ENCODE measurements at regions not wholly inside any gene's neighbourhood (a gene's known extent, or its start where the extent isn't known, plus 50 kb on each side); places are given as distances from the start of the nearest gene placed in this dataset.
"Not testable (repeated sequence)": the region's sequence is repeated elsewhere in the genome, so short reads cannot be mapped to it uniquely, and the experiment has no call there.

GRCh38 chr6:156689656-156690055, 87.5 kb upstream of the ARID1B start:
- in situ Hi-C loops (cut with MboI; ENCODE audit: low sequenced_read_pairs): no loop called here

- in situ Hi-C loops (cut with MboI; ENCODE audit: low sequenced_read_pairs): no loop called here
Measured at GRCh38 chr6:156688620-156688971, 88.6 kb upstream of the ARID1B start.

- in situ Hi-C loops (cut with MboI; ENCODE audit: low sequenced_read_pairs): no loop called here
Measured at GRCh38 chr6:156687789-156688619, 89.2 kb upstream of the ARID1B start.

- in situ Hi-C loops (cut with MboI; ENCODE audit: low sequenced_read_pairs): no loop called here
Measured at GRCh38 chr6:156686995-156687788, 90.0 kb upstream of the ARID1B start.

DNA sequence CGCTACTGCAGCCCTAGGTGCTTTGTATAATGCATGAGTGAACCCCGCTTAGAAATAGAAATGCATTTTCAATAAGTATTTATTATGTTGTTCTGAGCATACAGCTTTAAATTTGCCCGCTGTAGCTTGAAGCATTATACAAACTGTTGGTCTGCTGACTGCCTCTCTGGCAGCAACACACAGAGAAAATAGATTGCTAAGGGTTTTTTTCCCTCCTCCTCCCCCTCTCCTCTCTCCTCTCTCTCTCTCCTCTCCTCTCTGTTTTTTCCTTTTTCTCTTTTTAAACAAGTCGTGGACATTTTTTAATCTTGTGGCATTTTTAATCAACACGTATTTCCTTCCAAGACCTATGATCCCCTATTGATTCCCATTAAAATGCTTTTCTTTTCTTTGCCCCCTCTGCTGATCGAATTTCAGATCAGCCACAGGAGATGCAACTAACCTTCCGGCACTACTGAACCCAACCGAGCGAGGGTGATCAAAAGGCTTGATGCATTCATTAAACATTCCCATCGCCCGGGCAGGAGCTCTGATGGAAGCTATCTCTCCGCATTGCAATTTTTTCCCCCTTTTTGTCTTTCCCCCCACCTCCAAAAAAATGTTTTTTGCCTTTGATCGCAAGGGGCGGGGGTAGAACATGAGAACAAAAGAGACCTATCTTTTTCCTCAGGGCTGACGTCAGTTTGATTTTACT, 90.7 kb upstream of the ARID1B start:
- in situ Hi-C loops (cut with MboI; ENCODE audit: low sequenced_read_pairs): no loop called here

GRCh38 chr6:156685823-156686222, 91.4 kb upstream of the ARID1B start:
- in situ Hi-C loops (cut with MboI; ENCODE audit: low sequenced_read_pairs): no loop called here

DNA sequence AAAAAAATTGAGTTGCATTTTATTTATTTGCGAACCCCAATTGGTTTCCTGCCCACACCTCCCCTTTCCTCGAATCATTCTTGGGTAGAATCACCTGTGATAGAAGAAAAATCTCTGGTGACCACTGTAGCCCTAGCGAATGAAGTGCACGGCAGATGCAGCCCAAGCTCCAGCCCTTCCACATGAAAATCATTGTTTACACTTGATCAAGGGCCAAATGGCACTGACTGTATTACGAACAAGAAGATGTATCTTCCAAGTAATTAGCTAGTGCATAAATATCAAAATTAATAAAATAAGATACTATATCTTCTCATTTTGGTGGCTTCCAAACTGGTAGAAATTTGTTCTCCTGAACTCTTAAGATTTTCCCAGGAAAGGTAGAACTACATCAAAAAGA, 93.4 kb upstream of the ARID1B start:
- in situ Hi-C loops (cut with MboI; ENCODE audit: low sequenced_read_pairs): no loop called here

- in situ Hi-C loops (cut with MboI; ENCODE audit: low sequenced_read_pairs): no loop called here
Measured at GRCh38 chr6:156676721-156677120, 100.5 kb upstream of the ARID1B start.

DNA sequence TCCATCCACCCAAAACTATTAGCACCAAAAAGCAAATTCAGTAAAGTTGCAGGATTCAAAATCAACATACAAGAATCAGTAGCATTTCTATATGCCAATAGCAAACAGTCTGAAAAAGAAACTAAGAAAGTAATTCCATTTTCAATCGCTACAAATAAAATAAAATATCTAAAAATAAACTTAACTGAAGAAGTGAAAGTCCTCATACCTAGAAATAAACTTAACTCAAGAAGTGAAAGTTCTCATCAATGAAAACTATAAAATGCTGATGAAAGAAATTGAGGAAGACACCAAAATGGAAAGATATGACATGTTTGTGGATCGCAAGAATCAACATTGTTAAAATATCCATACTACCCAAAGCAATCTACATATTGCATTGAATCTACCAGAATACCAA, 103.0 kb upstream of the ARID1B start:
- in situ Hi-C loops (cut with MboI; ENCODE audit: low sequenced_read_pairs): no loop called here

GRCh38 chr6:156670097-156670496, 107.1 kb upstream of the ARID1B start:
- in situ Hi-C loops (cut with MboI; ENCODE audit: low sequenced_read_pairs): not testable (repeated sequence)

GRCh38 chr6:156662025-156662445, 115.1 kb upstream of the ARID1B start:
- in situ Hi-C loops (cut with MboI; ENCODE audit: low sequenced_read_pairs): no loop called here

GRCh38 chr6:156660389-156660788, 116.8 kb upstream of the ARID1B start:
- in situ Hi-C loops (cut with MboI; ENCODE audit: low sequenced_read_pairs): no loop called here

DNA sequence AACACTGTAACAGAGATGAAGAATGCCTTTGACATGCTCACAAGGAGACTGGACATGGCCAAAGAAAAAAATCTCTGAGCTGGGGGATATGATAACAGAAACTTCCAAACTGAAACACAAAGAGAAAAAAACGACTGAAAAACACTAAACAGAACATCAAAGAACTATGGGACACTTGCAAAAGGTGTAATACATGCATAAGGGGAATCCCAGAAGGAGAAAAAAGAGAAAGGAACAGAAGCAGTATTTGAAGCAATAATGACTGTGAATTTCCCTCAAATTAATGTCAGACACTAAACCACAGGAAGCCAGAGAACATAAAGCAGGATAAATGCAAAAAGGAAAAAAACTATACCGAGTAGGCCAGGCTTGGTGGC, 117.4 kb upstream of the ARID1B start:
- in situ Hi-C loops (cut with MboI; ENCODE audit: low sequenced_read_pairs): no loop called here

DNA sequence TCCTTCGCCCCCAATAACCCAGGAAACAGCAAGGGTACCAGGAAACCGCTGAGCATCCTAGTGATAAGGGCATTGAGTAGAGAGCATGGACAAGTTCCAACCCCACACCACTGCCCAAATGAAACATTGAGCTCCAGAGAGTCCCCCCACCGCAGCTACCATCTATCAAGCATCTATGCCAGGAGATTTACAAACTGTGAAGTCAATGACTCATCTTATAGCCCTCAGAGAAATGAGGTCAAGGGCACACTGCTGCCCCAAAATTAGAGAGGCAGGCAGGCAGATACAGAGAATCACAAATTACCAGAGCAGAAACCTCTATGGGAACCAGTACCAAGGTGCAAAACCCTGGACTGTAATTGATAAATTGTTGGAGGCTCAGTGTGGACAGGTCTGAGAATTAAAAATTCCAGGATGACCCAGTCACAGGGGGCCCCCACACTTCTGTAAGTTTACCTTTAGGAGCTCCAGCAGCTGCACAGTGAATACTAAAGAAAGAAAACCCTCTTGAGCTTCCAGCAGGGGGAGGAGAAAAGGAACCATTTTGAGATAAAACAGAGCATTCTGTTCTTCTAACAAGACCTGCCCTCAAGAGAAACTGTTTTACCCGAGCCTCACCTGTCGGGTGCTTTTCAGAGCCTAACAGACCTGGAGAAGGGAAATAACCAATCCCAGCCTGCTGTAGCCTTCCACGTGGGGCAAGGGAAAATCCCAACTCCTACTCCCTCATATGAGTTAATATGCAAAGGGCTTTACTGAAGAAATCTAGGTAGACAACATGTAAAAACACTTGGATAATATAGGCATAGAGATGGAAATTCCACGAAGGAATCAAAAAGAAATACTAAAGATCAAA, 118.0 kb upstream of the ARID1B start:
- in situ Hi-C loops (cut with MboI; ENCODE audit: low sequenced_read_pairs): no loop called here

DNA sequence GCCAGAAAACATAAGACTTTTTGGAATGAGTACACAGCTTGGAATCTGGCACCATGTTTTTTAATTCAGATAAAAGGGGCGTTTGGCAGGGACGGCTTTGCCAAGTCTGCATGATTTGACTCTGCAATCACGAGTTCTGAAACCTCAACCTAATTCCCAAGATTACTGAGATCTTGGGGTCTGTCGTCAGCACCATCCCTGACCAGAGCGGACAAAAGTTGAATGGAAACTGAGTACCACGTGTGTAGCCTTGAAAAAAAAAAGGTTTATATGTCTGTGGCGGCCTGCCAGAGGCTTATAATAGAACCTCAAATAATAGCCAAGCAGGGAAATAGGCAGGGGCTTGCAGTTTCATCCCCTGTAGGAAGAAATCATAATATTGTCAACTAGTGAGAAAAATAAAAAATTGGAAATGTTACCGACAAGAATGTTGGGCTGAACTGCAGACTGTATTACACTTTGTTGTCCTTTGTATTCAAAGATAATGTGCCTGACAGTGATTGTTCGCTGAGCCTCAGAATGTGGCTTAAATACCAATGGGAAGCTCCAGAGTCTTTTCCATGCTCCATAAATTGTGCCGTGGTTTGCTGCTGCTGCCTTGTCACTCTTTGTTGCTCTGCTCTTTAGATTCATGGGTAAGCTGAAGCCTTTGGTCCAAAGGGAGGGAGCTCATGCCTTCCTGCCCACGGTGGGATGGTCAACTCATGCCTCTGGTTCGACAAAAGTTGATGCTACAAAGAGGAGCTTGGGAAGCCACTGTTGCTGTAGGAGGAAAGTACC, 118.8 kb upstream of the ARID1B start:
- in situ Hi-C loops (cut with MboI; ENCODE audit: low sequenced_read_pairs): no loop called here

- in situ Hi-C loops (cut with MboI; ENCODE audit: low sequenced_read_pairs): no loop called here
Measured at GRCh38 chr6:156657296-156657695, 119.9 kb upstream of the ARID1B start.

- in situ Hi-C loops (cut with MboI; ENCODE audit: low sequenced_read_pairs): no loop called here
Measured at GRCh38 chr6:156654919-156655918, 122.0 kb upstream of the ARID1B start.

DNA sequence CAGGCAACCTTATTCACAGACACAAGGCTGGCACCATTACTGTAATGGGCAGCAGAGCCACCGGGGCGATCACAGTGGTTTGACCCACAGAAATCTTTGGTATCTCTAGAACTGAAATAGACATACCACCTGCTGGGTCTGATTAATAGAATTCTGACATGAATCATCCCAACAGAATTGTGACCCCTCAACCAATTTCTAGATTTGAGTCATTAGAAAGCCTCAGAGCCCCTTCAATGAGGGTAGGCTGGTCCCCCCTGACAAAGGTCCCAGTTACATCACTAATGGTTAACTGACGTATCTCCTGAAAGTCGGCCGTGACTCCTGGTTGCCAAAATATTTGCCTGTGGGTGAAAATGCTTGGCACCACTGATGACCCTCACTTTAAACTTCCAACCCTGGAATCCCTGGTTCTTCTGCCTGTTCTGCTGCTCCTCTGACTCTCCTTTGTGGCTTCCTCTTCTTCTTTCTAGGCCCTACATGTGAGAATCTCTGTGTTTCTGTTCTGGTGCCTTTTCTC, 124.9 kb upstream of the ARID1B start:
- in situ Hi-C loops (cut with MboI; ENCODE audit: low sequenced_read_pairs): no loop called here

GRCh38 chr6:156651486-156651885, 125.7 kb upstream of the ARID1B start:
- in situ Hi-C loops (cut with MboI; ENCODE audit: low sequenced_read_pairs): no loop called here
